ENCODE measurements at regions not wholly inside any gene's neighbourhood (a gene's known extent, or its start where the extent isn't known, plus 50 kb on each side); places are given as distances from the start of the nearest gene placed in this dataset.

DNA sequence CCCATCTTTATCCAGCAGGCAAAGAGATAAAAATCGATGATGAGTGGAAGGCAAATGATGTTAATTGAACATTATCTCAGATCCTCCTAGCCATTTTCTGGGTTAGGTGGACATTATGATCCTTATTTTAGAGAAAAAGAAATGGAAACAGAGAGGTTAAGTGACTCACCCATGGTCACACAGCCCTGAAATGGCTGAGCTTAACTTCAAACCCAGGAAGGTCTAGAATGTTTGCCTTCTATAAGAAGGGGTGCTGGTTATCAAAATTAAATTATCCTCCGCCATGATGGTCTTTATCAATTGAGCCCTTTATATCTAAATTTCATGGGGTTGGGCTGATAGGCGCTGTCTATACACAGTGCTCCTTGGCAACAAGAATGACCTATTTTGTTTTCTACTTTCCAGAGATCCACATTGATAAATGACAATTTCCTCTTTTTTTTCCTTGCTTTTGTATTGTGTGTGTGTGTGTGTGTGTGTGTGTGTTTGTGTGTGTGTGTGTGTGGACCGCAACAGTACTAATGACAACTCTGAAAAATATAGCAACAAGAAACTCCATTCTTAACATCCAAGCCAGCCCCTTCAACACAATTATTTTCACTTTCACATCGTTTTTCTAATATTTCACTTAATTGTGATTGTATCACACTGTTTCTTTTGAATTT is 571.9 kb downstream of the VRK1 start:
- intact Hi-C loops (cut with DNase I): no loop called here
- no peaks in the 10 kb centered on the region for H3K4me1 ChIP-seq
- H3K27ac ChIP-seq (replicated peaks in 1 of 4): no peak overlapping the region
- TF ChIP-seq POLR2AphosphoS5 (IDR thresholded peaks at IDR 0.05) (no peak), POLR2A (IDR thresholded peaks at IDR 0.05; ENCODE audit: low read depth) (no peak)
- H3K27me3 ChIP-seq: peaks cover 0 to 7% (median 0%) of the 10 kb centered on the region in 4 donors
- no peak overlapping the region for H3K4me3 ChIP-seq
- peaks cover 0 to 3% (median 0%) of the 10 kb centered on the region in 4 donors for H3K9me3 ChIP-seq
- 87% methylated on average over 5 of the region's 5 CpGs for WGBS
- no peaks in the 10 kb centered on the region for H3K36me3 ChIP-seq
- DNase-seq (ENCODE audit: extremely low spot score): no peak

DNA sequence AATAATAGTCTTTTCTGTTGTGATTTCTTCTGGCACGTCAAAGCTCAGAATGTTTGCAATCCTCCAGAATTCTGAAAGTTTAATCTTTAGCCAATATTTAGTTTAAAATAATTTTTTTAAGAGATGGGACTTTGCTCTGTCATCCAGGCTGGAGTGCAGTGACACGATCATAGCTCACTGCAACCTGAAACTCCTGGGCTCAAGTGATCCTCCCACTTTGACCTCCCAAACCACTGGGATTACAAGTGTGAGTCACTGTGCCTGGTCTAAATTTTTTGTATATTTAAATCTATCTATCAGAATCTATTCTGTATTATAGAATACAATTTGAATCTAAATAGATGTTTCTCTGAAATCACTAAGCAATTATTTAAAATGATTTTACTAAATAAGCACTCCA is 572.7 kb downstream of the VRK1 start:
- no peaks in the 10 kb centered on the region for H3K4me1 ChIP-seq
- peaks cover 0 to 8% (median 0%) of the 10 kb centered on the region in 4 donors for H3K27me3 ChIP-seq
- no peak overlapping the region for H3K4me3 ChIP-seq
- no peak for TF ChIP-seq EP300 (IDR thresholded peaks at IDR 0.05)
- TF ChIP-seq POLR2A (IDR thresholded peaks at IDR 0.05; ENCODE audit: low read depth): no peak
- no peak for TF ChIP-seq POLR2AphosphoS5 (IDR thresholded peaks at IDR 0.05)
- TF ChIP-seq, protein P1, sequence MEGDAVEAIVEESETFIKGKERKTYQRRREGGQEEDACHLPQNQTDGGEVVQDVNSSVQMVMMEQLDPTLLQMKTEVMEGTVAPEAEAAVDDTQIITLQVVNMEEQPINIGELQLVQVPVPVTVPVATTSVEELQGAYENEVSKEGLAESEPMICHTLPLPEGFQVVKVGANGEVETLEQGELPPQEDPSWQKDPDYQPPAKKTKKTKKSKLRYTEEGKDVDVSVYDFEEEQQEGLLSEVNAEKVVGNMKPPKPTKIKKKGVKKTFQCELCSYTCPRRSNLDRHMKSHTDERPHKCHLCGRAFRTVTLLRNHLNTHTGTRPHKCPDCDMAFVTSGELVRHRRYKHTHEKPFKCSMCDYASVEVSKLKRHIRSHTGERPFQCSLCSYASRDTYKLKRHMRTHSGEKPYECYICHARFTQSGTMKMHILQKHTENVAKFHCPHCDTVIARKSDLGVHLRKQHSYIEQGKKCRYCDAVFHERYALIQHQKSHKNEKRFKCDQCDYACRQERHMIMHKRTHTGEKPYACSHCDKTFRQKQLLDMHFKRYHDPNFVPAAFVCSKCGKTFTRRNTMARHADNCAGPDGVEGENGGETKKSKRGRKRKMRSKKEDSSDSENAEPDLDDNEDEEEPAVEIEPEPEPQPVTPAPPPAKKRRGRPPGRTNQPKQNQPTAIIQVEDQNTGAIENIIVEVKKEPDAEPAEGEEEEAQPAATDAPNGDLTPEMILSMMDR (IDR thresholded peaks at IDR 0.05): no peak
- H3K9me3 ChIP-seq: peaks cover 0 to 3% (median 0%) of the 10 kb centered on the region in 4 donors
- no peak for DNase-seq (ENCODE audit: extremely low spot score)
- 72% methylated on average over 2 of the region's 2 CpGs for WGBS
- H3K27ac ChIP-seq (replicated peaks in 1 of 4): no peak overlapping the region
- intact Hi-C loops (cut with DNase I): no loop called here
- no peaks in the 10 kb centered on the region for H3K36me3 ChIP-seq

DNA sequence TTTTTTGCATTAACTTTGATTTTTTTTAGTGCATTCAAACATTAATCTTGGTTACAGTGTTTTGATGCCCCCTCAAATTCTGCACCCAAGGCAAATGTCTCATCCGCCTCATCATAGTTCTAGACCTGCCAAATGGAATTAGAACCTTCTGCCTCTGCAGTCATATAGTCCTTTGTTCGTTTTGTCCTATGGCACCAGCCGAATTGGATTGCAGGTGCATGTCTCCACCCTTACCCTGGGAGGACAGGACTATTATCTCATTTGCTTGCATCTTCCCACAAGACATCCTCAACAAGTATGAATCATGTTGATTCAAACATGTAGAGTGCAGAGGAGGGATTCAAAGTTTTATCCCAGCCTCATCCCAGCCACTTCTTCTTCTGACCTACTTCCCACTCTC is 579.1 kb downstream of the VRK1 start:
- intact Hi-C loops (cut with DNase I): no loop called here
- TF ChIP-seq, protein P1 (IDR thresholded peaks at IDR 0.05): no peak
- TF ChIP-seq POLR2A (IDR thresholded peaks at IDR 0.05; ENCODE audit: low read depth): no peak
- no peak for TF ChIP-seq EP300 (IDR thresholded peaks at IDR 0.05)
- no peak for TF ChIP-seq POLR2AphosphoS5 (IDR thresholded peaks at IDR 0.05)
- WGBS: 80% methylated on average over 3 of the region's 3 CpGs
- H3K4me1 ChIP-seq: no peaks in the 10 kb centered on the region
- no peaks in the 10 kb centered on the region for H3K36me3 ChIP-seq
- H3K27me3 ChIP-seq: peaks cover 0 to 23% (median 0%) of the 10 kb centered on the region in 4 donors
- DNase-seq (ENCODE audit: extremely low spot score): no peak
- H3K9me3 ChIP-seq: peaks cover 0 to 3% (median 0%) of the 10 kb centered on the region in 4 donors
- H3K27ac ChIP-seq (replicated peaks in 1 of 4): no peak overlapping the region
- no peak overlapping the region for H3K4me3 ChIP-seq

DNA sequence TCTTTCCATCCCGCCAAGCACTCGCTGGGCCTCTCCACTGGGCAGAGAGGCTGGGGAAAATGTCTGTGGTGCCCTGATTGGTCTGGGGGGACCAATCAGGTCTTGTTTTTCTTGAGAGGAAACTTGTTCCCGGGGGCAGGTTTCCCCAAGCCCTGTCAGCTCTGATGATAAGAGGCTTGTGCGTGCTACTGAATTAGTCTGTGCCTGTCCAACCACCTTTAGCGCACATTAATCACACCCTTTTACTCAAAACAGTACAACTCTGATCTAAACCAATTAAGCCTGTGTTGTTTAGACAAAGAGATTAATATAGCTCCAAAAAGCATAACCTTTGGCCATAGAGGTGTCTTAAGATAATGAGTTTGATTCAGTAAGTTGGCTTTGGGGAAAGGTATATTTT is 580.4 kb downstream of the VRK1 start:
- no peaks in the 10 kb centered on the region for H3K9me3 ChIP-seq

DNA sequence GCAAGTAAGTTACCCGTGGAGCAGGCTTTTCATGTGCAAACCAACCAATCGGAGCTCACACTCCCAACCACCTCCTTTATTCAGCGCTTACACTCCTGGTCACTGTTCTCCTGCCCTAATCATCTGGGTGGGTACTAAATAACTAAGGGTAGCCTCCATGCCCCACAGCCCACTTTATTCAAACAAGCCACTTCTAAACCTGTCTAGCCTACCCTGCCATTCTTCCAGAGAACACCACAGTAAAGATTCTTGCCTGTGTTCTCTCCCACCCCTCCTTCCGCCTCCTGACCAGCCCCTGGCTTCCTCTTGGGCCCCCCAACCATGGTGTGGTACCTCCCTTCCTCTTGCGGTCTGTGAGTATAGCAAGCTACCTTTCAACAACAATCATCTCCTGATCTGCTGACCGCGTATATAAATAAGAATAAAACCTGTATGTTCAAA is 581.9 kb downstream of the VRK1 start:
- WGBS: 43% methylated on average over 7 of the region's 7 CpGs
- no peaks in the 10 kb centered on the region for H3K4me1 ChIP-seq
- H3K9me3 ChIP-seq: no peaks in the 10 kb centered on the region
- intact Hi-C loops (cut with DNase I): no loop called here
- peaks cover 0 to 20% (median 0%) of the 10 kb centered on the region in 4 donors for H3K27me3 ChIP-seq
- no peak overlapping the region for H3K27ac ChIP-seq (replicated peaks in 1 of 4)
- no peak for TF ChIP-seq POLR2AphosphoS5 (IDR thresholded peaks at IDR 0.05)
- no peak for TF ChIP-seq POLR2A (IDR thresholded peaks at IDR 0.05; ENCODE audit: low read depth)
- no peak for TF ChIP-seq EP300 (IDR thresholded peaks at IDR 0.05)
- TF ChIP-seq, protein P1 (IDR thresholded peaks at IDR 0.05): no peak
- no peak overlapping the region for H3K4me3 ChIP-seq
- no peak for DNase-seq (ENCODE audit: extremely low spot score)
- H3K36me3 ChIP-seq: no peaks in the 10 kb centered on the region

More for the DNA sequence above, 580.4 kb downstream of the VRK1 start:
- intact Hi-C loops (cut with DNase I): no loop called here
- 46% methylated on average over 5 of the region's 5 CpGs for WGBS
- H3K27me3 ChIP-seq: peaks cover 0 to 23% (median 0%) of the 10 kb centered on the region in 4 donors
- H3K4me3 ChIP-seq: no peak overlapping the region
- no peaks in the 10 kb centered on the region for H3K36me3 ChIP-seq
- no peak for TF ChIP-seq POLR2AphosphoS5 (IDR thresholded peaks at IDR 0.05)
- TF ChIP-seq POLR2A (IDR thresholded peaks at IDR 0.05; ENCODE audit: low read depth): no peak
- TF ChIP-seq EP300 (IDR thresholded peaks at IDR 0.05): no peak
- TF ChIP-seq, protein P1 (IDR thresholded peaks at IDR 0.05): no peak
- H3K27ac ChIP-seq (replicated peaks in 1 of 4): no peak overlapping the region
- H3K4me1 ChIP-seq: no peaks in the 10 kb centered on the region
- no peak for DNase-seq (ENCODE audit: extremely low spot score)
